Memory B cell (primary cell): ENCODE measurements at regions not wholly inside any gene's neighbourhood (a gene's known extent, or its start where the extent isn't known, plus 50 kb on each side); places are given as distances from the start of the nearest gene placed in this dataset.

Experiments
- ATAC-seq: fragments of 150-1000 bp; cut with Tn5 transposase; 2 replicates; pipeline ENCODE4 v1.10.0; 2021; ENCODE audit warnings: low read depth, mild to moderate bottlenecking, moderate library complexity
- DNase-seq, 2 donors: peaks; one replicate each; pipeline ENCODE4 v3.0.0; 2022; ENCODE audit warnings: low spot score in 2 of 2
- H3K27ac Mint-ChIP-seq: one replicate; pipeline ENCODE4 v1.8.0; 2022; ENCODE audit warnings: mild to moderate bottlenecking, moderate library complexity, mixed read lengths
- H3K27me3 Mint-ChIP-seq: one replicate; pipeline ENCODE4 v1.8.0; 2022; ENCODE audit warnings: mixed read lengths
- H3K36me3 Mint-ChIP-seq: one replicate; pipeline ENCODE4 v1.8.0; 2022; ENCODE audit warnings: mild to moderate bottlenecking, mixed read lengths
- H3K4me1 Mint-ChIP-seq: one replicate; pipeline ENCODE4 v1.8.0; 2022; ENCODE audit warnings: mixed read lengths
- H3K4me3 Mint-ChIP-seq: one replicate; pipeline ENCODE4 v1.8.0; 2022; ENCODE audit warnings: mild to moderate bottlenecking, moderate library complexity, mixed read lengths
- H3K9me3 Mint-ChIP-seq: one replicate; pipeline ENCODE4 v1.8.0; 2022; ENCODE audit warnings: mixed read lengths

DNA sequence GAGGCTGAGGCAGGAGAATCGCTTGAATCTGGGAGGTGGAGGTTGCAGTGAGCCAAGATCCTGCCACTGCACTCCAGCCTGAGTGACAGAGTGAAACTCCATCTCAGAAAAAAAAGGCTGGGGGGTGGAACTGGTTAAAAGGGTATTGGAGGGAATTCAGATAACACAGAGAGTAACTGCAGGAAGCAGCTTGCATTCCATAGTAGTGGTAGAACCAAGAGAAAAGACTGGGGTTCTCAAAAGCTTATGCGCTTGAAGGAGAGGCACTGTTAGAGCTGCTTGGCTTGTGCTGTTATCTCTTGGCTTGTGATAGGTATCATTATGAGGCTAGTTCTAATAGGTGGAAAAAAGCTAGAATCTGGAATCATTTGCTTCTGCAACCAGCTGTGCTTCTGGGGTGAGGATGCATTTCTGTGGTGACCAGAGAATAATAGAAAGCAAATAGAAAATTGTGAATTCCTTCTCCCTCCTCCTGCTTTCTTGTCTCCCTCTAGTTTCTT lies 91.2 kb upstream of the ELOVL6 start:
- H3K36me3 Mint-ChIP-seq = no peaks in the 10 kb centered on the region
- DNase-seq (no peak), ATAC-seq (no peak)
- H3K27ac Mint-ChIP-seq = no peak overlapping the region
- H3K9me3 Mint-ChIP-seq = no peaks in the 10 kb centered on the region
- no peak overlapping the region for H3K4me3 Mint-ChIP-seq
- H3K4me1 Mint-ChIP-seq = no peaks in the 10 kb centered on the region
- H3K27me3 Mint-ChIP-seq = peaks cover 2% of the 10 kb centered on the region

DNA sequence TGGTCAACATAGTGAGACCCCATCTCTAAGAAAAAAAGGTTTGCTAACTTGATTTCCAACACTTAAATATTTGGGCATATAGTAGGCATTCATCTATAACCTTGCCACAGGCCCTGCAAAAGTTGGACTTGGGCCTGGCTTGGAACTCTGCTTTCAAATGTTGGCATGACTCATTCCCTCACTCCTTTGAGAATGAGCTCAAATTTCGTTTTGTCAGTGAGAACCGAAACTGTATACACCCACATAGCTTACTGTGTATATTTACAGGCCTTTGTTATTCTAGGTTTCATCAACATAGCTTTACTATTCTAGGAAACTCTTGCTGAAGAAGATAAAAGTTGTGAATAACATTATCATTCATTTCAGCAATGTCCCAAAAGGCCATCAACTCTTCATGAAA lies 88.7 kb upstream of the ELOVL6 start:
- no peak overlapping the region for H3K4me3 Mint-ChIP-seq
- no peaks in the 10 kb centered on the region for H3K9me3 Mint-ChIP-seq
- ATAC-seq (no peak), DNase-seq (no peak)
- peaks cover 5% of the 10 kb centered on the region for H3K27me3 Mint-ChIP-seq
- H3K36me3 Mint-ChIP-seq = no peaks in the 10 kb centered on the region
- no peaks in the 10 kb centered on the region for H3K4me1 Mint-ChIP-seq
- no peak overlapping the region for H3K27ac Mint-ChIP-seq

DNA sequence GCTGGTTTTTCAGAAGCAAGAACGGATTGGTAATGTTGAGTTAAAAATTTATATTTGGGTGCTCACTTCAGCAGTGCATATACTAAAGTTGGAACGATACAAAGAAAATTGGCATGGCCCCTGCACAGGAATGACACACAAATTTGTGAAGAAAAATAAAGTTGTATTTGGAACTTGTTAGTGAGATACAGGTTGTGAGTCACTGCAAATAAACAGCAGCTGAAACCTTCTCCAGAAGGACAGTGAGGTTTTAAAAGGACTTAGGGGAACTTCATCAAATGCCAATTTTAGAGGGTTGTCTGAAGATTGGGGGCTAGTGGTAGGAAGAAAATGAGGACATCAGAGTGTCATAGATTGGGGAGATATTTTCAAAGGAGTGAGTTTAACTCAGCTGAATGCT lies 79.7 kb upstream of the ELOVL6 start:
- DNase-seq (no peak), ATAC-seq (no peak)
- H3K36me3 Mint-ChIP-seq = no peaks in the 10 kb centered on the region
- H3K27ac Mint-ChIP-seq = no peak overlapping the region
- no peaks in the 10 kb centered on the region for H3K9me3 Mint-ChIP-seq
- peaks cover 4% of the 10 kb centered on the region for H3K27me3 Mint-ChIP-seq
- H3K4me1 Mint-ChIP-seq = no peaks in the 10 kb centered on the region
- H3K4me3 Mint-ChIP-seq = no peak overlapping the region

DNA sequence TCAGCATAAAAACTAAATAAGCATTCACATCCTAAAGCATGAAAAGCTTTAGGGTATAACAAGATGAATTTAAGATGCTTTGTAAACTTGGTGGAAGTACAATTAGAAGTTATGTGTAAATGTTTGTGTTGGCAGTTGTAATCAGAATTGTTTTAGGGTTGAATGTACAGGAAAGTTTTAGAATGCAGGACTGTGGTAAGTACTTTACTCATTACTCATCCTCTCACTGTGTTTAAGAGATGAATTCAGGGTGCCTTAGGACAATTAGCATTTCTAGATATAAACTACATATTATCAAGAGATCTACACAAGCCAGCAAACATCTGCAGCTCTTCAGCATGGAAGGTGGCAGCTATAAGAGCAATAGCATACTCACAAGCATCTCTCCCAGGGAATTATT lies 77.5 kb upstream of the ELOVL6 start:
- Mint-ChIP-seq H3K4me1 (no peaks in the 10 kb centered on the region), H3K9me3 (no peaks in the 10 kb centered on the region), H3K4me3 (no peak overlapping the region), H3K36me3 (no peaks in the 10 kb centered on the region), H3K27ac (no peak overlapping the region), H3K27me3 (peaks cover 4% of the 10 kb centered on the region)
- ATAC-seq (no peak), DNase-seq (no peak)

DNA sequence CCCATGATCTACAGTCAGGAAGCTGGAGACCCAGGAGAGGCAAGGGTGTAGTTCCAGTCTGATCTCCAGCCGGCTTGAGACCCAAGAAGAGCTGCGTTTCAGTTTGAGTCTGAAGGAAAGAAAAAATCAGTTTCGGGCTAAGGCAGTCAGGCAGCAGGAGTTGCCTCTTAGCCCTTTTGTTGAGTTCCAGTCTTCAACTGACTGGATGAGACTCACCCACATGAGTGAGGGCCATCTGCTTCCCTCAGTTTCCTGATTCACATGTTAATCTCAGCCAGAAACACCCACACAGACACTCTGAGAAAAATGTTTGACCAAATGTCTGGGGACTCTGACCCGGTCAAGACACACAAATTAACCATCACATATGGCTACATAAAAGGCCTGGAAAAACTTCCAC lies 73.6 kb upstream of the ELOVL6 start:
- no peak overlapping the region for H3K27ac Mint-ChIP-seq
- H3K4me3 Mint-ChIP-seq = no peak overlapping the region
- no peaks in the 10 kb centered on the region for H3K4me1 Mint-ChIP-seq

DNA sequence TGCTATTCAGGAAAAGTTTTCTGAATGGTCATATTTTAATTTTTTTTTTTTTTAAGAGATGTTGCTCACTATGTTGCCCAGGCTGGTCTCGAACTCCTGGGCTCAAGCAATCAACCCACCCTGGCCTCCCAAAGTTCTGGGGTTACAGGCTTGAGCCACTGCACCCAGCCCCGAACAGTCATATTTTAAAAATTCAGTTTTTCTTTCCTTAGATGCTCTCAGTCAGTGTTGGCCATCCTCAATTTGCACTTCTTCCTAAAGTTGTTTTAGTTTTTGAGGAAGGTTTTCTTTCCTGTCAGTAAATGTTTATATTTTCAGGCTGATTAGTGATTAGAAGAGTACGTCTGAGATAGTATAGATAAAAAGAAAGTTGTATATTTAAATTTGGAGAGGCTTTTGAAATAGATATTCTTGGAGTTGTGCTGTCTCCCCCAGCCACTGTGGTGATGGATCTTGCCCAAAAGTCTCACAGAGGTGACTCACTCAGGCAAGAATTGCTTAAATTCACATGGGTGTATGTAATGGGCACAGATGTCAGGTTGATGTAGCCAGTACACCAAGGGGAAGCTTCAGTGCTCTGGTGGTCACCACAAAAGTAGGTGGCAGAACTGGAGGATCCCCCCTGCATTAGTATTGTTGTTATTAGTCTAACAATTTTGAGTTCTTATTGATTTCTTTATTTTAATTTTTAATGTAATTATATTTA lies 72.2 kb upstream of the ELOVL6 start:
- ATAC-seq (no peak), DNase-seq (no peak)
- H3K4me3 Mint-ChIP-seq = no peak overlapping the region
- H3K4me1 Mint-ChIP-seq = no peaks in the 10 kb centered on the region
- H3K9me3 Mint-ChIP-seq = peaks cover 2% of the 10 kb centered on the region
- H3K27ac Mint-ChIP-seq = no peak overlapping the region
- H3K27me3 Mint-ChIP-seq = peaks cover 6% of the 10 kb centered on the region
- H3K36me3 Mint-ChIP-seq = no peaks in the 10 kb centered on the region

More for the DNA sequence above, 73.6 kb upstream of the ELOVL6 start:
- Mint-ChIP-seq H3K36me3 (no peaks in the 10 kb centered on the region), H3K9me3 (peaks cover 2% of the 10 kb centered on the region), H3K27me3 (peaks cover 6% of the 10 kb centered on the region)
- ATAC-seq (no peak), DNase-seq (no peak)

DNA sequence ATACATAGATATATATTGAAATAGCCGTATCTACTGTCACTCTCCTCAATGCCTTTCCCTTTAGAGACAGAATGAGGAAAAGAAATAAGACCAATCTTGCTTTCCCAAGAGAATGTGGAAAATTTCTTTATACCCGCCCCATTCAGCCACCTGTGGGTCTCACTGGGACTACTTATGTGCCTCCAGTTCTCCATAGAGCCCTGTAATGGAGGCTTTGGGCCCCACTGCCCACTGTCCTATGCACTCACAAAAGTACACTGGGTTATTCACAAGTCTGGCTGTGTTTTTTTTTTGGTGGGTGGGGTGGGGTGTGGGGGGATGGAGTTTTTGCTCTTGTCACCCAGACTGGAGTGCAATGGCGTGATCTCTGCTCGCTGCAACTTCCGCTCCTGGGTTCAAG lies 70.4 kb upstream of the ELOVL6 start:
- ATAC-seq = no peak
- Mint-ChIP-seq H3K27ac (no peak overlapping the region), H3K9me3 (peaks cover 2% of the 10 kb centered on the region), H3K4me1 (no peaks in the 10 kb centered on the region), H3K27me3 (peaks cover 6% of the 10 kb centered on the region), H3K4me3 (no peak overlapping the region), H3K36me3 (no peaks in the 10 kb centered on the region)
- no peak for DNase-seq

DNA sequence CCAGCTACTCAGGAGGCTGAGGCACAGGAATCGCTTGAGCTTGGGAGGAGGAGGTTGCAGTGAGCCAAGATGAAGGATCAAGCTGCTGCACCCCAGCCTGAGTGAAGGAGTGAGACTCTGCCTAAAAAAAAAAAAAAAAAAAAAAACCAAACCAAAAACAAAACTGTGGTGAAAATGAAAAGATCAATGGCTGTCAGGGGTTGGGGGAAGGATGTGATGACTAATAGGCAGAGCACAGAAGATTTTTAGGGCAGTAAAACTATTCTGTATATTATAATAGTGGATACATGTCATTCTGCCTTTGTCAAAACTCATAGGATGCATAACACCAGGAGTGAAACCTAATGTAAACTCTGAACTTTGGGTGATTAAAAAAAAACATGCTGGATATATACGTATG lies 69.9 kb upstream of the ELOVL6 start:
- H3K4me3 Mint-ChIP-seq = no peak overlapping the region
- no peaks in the 10 kb centered on the region for H3K36me3 Mint-ChIP-seq
- no peak for DNase-seq
- H3K27ac Mint-ChIP-seq = no peak overlapping the region
- peaks cover 2% of the 10 kb centered on the region for H3K9me3 Mint-ChIP-seq
- no peak for ATAC-seq
- peaks cover 6% of the 10 kb centered on the region for H3K27me3 Mint-ChIP-seq
- no peaks in the 10 kb centered on the region for H3K4me1 Mint-ChIP-seq

DNA sequence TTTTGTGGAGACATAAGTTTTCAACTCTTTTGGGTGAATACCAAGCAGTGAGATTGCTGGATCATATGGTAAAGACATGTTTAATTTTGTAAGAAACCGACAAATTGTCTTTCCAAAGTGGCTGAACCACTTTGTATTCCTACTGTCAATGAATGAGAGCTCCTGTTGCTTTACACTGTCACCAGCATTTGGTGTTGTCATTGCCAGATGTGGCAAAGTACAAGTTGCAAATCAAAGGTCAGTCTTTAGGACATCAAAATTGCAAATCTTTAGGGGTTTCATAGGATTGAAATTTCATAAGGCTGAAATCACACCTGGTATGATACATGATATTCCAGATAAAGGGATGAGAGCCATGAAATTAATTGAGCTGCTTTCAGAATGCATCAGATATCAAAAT lies 67.7 kb upstream of the ELOVL6 start:
- no peaks in the 10 kb centered on the region for H3K36me3 Mint-ChIP-seq
- DNase-seq (no peak), ATAC-seq (no peak)
- no peaks in the 10 kb centered on the region for H3K4me1 Mint-ChIP-seq
- H3K9me3 Mint-ChIP-seq = peaks cover 2% of the 10 kb centered on the region
- H3K27ac Mint-ChIP-seq = no peak overlapping the region
- H3K4me3 Mint-ChIP-seq = no peak overlapping the region
- H3K27me3 Mint-ChIP-seq = peaks cover 4% of the 10 kb centered on the region

DNA sequence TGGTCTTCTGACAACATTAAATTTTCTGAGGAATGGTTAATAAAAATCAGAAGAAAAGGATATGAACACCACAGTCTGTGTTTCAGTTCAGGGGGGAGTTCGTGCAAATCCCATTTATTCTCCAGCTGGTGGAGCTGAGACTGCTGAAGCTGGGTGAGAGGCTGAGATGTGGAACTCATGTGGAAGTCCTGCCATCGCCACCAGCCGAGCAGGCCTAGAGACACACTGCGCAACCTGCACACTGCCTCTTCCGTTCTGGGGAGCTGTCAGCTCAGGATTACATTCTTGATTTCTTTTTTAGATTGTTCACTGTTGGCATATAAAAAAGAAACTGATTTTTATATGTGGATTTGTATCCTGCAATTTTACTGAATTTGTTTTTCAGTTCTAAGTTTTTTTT lies 66.6 kb upstream of the ELOVL6 start:
- no peak overlapping the region for H3K27ac Mint-ChIP-seq
- peaks cover 4% of the 10 kb centered on the region for H3K27me3 Mint-ChIP-seq
- DNase-seq = no peak
- no peaks in the 10 kb centered on the region for H3K36me3 Mint-ChIP-seq
- H3K4me1 Mint-ChIP-seq = no peaks in the 10 kb centered on the region
- H3K4me3 Mint-ChIP-seq = no peak overlapping the region
- ATAC-seq = no peak
- peaks cover 2% of the 10 kb centered on the region for H3K9me3 Mint-ChIP-seq

DNA sequence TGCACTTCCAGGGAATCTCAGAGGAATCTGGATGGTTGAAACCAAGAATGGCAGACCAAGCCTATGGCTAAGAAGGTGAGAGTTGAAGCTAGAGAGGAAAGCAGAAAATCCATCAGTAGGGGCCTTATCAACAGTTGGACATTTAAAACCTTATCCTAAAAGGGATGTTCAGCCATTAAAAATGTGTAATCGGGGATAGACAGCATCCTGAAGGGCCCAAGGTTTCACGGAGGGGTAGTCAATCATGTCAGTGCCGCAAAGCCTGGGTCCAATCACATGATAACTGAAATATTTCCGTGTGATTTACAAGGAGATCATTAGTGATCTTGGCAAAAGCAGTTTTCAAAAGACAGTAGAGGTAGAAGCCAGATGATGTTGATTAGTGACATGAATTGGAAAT lies 61.9 kb upstream of the ELOVL6 start:
- no peaks in the 10 kb centered on the region for H3K36me3 Mint-ChIP-seq
- DNase-seq = no peak
- no peaks in the 10 kb centered on the region for H3K27me3 Mint-ChIP-seq
- no peaks in the 10 kb centered on the region for H3K9me3 Mint-ChIP-seq
- H3K4me3 Mint-ChIP-seq = no peak overlapping the region
- no peak for ATAC-seq
- H3K4me1 Mint-ChIP-seq = no peaks in the 10 kb centered on the region
- no peak overlapping the region for H3K27ac Mint-ChIP-seq

DNA sequence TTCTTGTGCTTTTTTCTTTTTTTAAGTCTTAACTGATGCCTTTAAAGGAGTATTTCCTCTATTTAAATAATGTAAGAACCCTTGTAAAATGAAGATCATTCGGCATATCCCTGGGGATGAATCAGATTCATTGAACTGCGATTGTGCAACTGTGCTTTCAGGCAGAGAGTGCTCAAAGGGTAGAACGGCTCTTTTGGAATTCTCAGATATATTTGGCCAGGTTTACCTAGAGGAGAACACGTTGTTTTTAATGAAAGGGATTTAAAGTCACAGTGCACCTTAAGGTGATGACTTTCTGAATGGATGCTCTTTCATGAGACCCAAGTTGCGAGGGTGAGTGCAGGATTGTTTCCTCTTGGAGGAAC lies 51.6 kb upstream of the ELOVL6 start:
- no peak for ATAC-seq
- no peak for DNase-seq
- Mint-ChIP-seq H3K4me1 (no peaks in the 10 kb centered on the region), H3K36me3 (no peaks in the 10 kb centered on the region), H3K9me3 (no peaks in the 10 kb centered on the region), H3K4me3 (no peak overlapping the region), H3K27me3 (peaks cover 2% of the 10 kb centered on the region), H3K27ac (no peak overlapping the region)

DNA sequence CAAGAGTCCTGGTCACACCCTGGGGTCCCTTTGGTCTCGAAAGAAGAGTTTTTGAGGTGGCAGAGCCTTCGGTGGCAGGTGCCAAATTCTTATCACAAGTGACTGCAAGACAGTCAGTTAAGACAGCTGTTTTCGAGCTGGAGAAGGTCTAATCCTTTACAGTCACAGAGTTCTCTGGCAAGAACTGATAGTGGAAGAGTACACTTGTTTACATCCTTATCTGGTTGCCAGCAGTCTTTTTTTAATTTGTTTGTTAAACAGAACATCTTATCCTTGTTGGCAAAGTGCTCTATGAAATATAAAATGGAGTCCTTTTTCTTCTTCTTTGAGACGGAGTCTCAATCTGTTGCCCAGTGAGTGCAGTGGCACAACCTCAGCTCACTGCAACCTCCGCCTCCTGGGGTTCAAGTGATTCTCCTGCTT lies 50.4 kb upstream of the ELOVL6 start:
- ATAC-seq (no peak), DNase-seq (no peak)
- H3K4me1 Mint-ChIP-seq = no peaks in the 10 kb centered on the region
- no peaks in the 10 kb centered on the region for H3K36me3 Mint-ChIP-seq
- no peaks in the 10 kb centered on the region for H3K27me3 Mint-ChIP-seq
- no peaks in the 10 kb centered on the region for H3K9me3 Mint-ChIP-seq
- H3K27ac Mint-ChIP-seq = no peak overlapping the region
- H3K4me3 Mint-ChIP-seq = no peak overlapping the region
